H1 (cell line): ENCODE measurements at regions not wholly inside any gene's neighbourhood (a gene's known extent, or its start where the extent isn't known, plus 50 kb on each side); places are given as distances from the start of the nearest gene placed in this dataset.

ENCODE experiments used
- FOSL1 ChIP-seq: IDR thresholded peaks from 2 replicates; pipeline ENCODE4 v1.6.1; 2011; ENCODE audit warnings: mild to moderate bottlenecking, low read depth, low read length, moderate library complexity; ENCODE audit not compliant: insufficient read depth
- GABPA ChIP-seq: IDR thresholded peaks from 2 replicates; pipeline ENCODE4 v1.6.1; 2011; ENCODE audit warnings: mild to moderate bottlenecking, low read length, moderate library complexity, borderline replicate concordance; ENCODE audit not compliant: insufficient read depth
- PHF8 ChIP-seq: fragments of 200-600 bp; sonication (generic); conservative IDR thresholded peaks from 2 replicates; pipeline ENCODE4 v1.7.1; 2012; ENCODE audit warnings: low read depth, mild to moderate bottlenecking, inconsistent platforms, low read length, moderate library complexity
- RBBP5 ChIP-seq: IDR thresholded peaks from 2 replicates; pipeline ENCODE4 v1.7.1; 2012; ENCODE audit warnings: low read depth, mild to moderate bottlenecking, inconsistent platforms, low read length, moderate library complexity, borderline replicate concordance
- RFX5 ChIP-seq: IDR thresholded peaks from 2 replicates; pipeline ENCODE4 v1.6.1; 2011; ENCODE audit warnings: low read depth, low read length, improper control_type of control experiment, borderline replicate concordance
- RXRA ChIP-seq: IDR thresholded peaks from 2 replicates; pipeline ENCODE4 v1.6.1; 2011; ENCODE audit warnings: low read depth, mild to moderate bottlenecking, low read length, moderate library complexity; ENCODE audit not compliant: insufficient read depth

GRCh38 chr11:28442131-28442530, 333.9 kb downstream of the METTL15 start (continued):
- TF ChIP-seq GABPA (no peak), PHF8 (no peak), FOSL1 (no peak), RXRA (no peak), RFX5 (no peak), RBBP5 (no peak)
- TF ChIP-seq, all 59 proteins: peak for 0
